ENCODE measurements at regions not wholly inside any gene's neighbourhood (a gene's known extent, or its start where the extent isn't known, plus 50 kb on each side); places are given as distances from the start of the nearest gene placed in this dataset.

- no peak for TF ChIP-seq ZC3H10 (CRISPR knock-in tag; IDR thresholded peaks at IDR 0.05)
- no peak for ATAC-seq
Measured at GRCh38 chr2:45193581-45193980, 184.3 kb upstream of the SIX2 start.

- TF ChIP-seq ESRRG (CRISPR knock-in tag; IDR thresholded peaks at IDR 0.05) (no peak), TCF4 (CRISPR knock-in tag; IDR thresholded peaks at IDR 0.05; ENCODE audit: borderline replicate concordance) (no peak), ZNF565 (CRISPR knock-in tag; conservative IDR thresholded peaks at IDR 0.05; ENCODE audit: low read depth) (no peak), RARB (CRISPR knock-in tag; IDR thresholded peaks at IDR 0.05) (no peak), ZNF70 (CRISPR knock-in tag; IDR thresholded peaks at IDR 0.05) (no peak), ISL1 (CRISPR knock-in tag; IDR thresholded peaks at IDR 0.05) (no peak), TOX (CRISPR knock-in tag; IDR thresholded peaks at IDR 0.05; ENCODE audit: borderline replicate concordance) (no peak), BACH2 (CRISPR knock-in tag; IDR thresholded peaks at IDR 0.05; ENCODE audit: borderline replicate concordance) (no peak), GLIS3 (CRISPR knock-in tag; IDR thresholded peaks at IDR 0.05) (no peak), PPARA (CRISPR knock-in tag; IDR thresholded peaks at IDR 0.05; ENCODE audit: borderline replicate concordance) (no peak), ZC3H10 (CRISPR knock-in tag; IDR thresholded peaks at IDR 0.05) (no peak), OSR1 (CRISPR knock-in tag; IDR thresholded peaks at IDR 0.05) (no peak), ARNTL (CRISPR knock-in tag; IDR thresholded peaks at IDR 0.05; ENCODE audit: borderline replicate concordance, low read depth) (no peak), ZNF8 (CRISPR knock-in tag; IDR thresholded peaks at IDR 0.05) (no peak), ZFP3 (CRISPR knock-in tag; IDR thresholded peaks at IDR 0.05) (no peak)
- TF ChIP-seq, protein P1, sequence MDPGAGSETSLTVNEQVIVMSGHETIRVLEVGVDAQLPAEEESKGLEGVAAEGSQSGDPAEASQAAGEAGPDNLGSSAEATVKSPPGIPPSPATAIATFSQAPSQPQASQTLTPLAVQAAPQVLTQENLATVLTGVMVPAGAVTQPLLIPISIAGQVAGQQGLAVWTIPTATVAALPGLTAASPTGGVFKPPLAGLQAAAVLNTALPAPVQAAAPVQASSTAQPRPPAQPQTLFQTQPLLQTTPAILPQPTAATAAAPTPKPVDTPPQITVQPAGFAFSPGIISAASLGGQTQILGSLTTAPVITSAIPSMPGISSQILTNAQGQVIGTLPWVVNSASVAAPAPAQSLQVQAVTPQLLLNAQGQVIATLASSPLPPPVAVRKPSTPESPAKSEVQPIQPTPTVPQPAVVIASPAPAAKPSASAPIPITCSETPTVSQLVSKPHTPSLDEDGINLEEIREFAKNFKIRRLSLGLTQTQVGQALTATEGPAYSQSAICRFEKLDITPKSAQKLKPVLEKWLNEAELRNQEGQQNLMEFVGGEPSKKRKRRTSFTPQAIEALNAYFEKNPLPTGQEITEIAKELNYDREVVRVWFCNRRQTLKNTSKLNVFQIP (CRISPR knock-in tag; IDR thresholded peaks at IDR 0.05; ENCODE audit: borderline replicate concordance, low read depth) = no peak
- TF ChIP-seq, protein P2, sequence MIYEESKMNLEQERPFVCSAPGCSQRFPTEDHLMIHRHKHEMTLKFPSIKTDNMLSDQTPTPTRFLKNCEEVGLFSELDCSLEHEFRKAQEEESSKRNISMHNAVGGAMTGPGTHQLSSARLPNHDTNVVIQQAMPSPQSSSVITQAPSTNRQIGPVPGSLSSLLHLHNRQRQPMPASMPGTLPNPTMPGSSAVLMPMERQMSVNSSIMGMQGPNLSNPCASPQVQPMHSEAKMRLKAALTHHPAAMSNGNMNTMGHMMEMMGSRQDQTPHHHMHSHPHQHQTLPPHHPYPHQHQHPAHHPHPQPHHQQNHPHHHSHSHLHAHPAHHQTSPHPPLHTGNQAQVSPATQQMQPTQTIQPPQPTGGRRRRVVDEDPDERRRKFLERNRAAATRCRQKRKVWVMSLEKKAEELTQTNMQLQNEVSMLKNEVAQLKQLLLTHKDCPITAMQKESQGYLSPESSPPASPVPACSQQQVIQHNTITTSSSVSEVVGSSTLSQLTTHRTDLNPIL (CRISPR knock-in tag; IDR thresholded peaks at IDR 0.05; ENCODE audit: low read depth) = no peak
- TF ChIP-seq, protein P3, sequence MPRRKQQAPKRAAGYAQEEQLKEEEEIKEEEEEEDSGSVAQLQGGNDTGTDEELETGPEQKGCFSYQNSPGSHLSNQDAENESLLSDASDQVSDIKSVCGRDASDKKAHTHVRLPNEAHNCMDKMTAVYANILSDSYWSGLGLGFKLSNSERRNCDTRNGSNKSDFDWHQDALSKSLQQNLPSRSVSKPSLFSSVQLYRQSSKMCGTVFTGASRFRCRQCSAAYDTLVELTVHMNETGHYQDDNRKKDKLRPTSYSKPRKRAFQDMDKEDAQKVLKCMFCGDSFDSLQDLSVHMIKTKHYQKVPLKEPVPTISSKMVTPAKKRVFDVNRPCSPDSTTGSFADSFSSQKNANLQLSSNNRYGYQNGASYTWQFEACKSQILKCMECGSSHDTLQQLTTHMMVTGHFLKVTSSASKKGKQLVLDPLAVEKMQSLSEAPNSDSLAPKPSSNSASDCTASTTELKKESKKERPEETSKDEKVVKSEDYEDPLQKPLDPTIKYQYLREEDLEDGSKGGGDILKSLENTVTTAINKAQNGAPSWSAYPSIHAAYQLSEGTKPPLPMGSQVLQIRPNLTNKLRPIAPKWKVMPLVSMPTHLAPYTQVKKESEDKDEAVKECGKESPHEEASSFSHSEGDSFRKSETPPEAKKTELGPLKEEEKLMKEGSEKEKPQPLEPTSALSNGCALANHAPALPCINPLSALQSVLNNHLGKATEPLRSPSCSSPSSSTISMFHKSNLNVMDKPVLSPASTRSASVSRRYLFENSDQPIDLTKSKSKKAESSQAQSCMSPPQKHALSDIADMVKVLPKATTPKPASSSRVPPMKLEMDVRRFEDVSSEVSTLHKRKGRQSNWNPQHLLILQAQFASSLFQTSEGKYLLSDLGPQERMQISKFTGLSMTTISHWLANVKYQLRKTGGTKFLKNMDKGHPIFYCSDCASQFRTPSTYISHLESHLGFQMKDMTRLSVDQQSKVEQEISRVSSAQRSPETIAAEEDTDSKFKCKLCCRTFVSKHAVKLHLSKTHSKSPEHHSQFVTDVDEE (CRISPR knock-in tag; IDR thresholded peaks at IDR 0.05) = no peak
- no peak for ATAC-seq
Measured at GRCh38 chr2:45192991-45193390, 183.7 kb upstream of the SIX2 start.

DNA sequence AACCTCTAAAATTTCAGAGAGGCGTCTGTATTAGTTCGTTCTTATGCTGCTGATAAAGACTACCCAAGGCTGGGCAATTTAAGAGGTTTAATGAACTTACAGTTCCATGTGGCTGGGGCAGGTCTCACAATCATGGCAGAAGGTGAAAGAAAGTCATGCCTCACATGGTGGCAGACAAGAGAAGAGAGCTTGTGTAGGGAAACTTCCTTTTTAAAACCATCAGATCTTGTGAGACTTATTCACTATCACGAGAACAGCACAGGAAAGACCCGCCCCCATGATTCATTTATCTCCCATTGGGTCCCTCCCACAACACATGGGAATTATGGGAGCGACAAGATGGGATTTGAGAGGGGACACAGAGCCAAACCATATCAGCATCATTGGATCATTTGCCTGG is 183.2 kb upstream of the SIX2 start:
- no peak for ATAC-seq
- TF ChIP-seq ZFP30 (CRISPR knock-in tag; IDR thresholded peaks at IDR 0.05) (no peak), TCF4 (CRISPR knock-in tag; IDR thresholded peaks at IDR 0.05; ENCODE audit: borderline replicate concordance) (no peak), GLIS3 (CRISPR knock-in tag; IDR thresholded peaks at IDR 0.05) (no peak), ARNTL (CRISPR knock-in tag; IDR thresholded peaks at IDR 0.05; ENCODE audit: borderline replicate concordance, low read depth) (no peak), ZNF8 (CRISPR knock-in tag; IDR thresholded peaks at IDR 0.05) (no peak), PATZ1 (CRISPR knock-in tag; IDR thresholded peaks at IDR 0.05; ENCODE audit: borderline replicate concordance) (no peak), ZNF70 (CRISPR knock-in tag; IDR thresholded peaks at IDR 0.05) (no peak), ISL1 (CRISPR knock-in tag; IDR thresholded peaks at IDR 0.05) (no peak), ESRRG (CRISPR knock-in tag; IDR thresholded peaks at IDR 0.05) (no peak), ZFP3 (CRISPR knock-in tag; IDR thresholded peaks at IDR 0.05) (no peak), PPARA (CRISPR knock-in tag; IDR thresholded peaks at IDR 0.05; ENCODE audit: borderline replicate concordance) (no peak), ZC3H10 (CRISPR knock-in tag; IDR thresholded peaks at IDR 0.05) (no peak), BACH2 (CRISPR knock-in tag; IDR thresholded peaks at IDR 0.05; ENCODE audit: borderline replicate concordance) (no peak)
- TF ChIP-seq, protein P3 (CRISPR knock-in tag; IDR thresholded peaks at IDR 0.05) = no peak
